ENCODE measurements at regions not wholly inside any gene's neighbourhood (a gene's known extent, or its start where the extent isn't known, plus 50 kb on each side); places are given as distances from the start of the nearest gene placed in this dataset.

GRCh38 chr5:158368686-158369085, 509.7 kb upstream of the CLINT1 start:
- DNase-seq (no peak), ATAC-seq (ENCODE audit: insufficient read depth, low FRiP score) (no peak)
- Histone ChIP-seq H3K4me3 (no peak overlapping the region), H3K4me1 (ENCODE audit: control insufficient read depth in 5 of 5, insufficient read depth in 5 of 5, low read length in 5 of 5) (peaks cover 0 to 3% (median 0%) of the 10 kb centered on the region in 5 donors), H3K27me3 (ENCODE audit: control insufficient read depth in 3 of 3, insufficient read depth in 3 of 3, low read length in 2 of 3) (no peaks in the 10 kb centered on the region), H3K9me3 (ENCODE audit: control insufficient read depth in 4 of 4, insufficient read depth in 3 of 4, low read length in 3 of 4) (no peaks in the 10 kb centered on the region), H3K36me3 (ENCODE audit: control insufficient read depth in 4 of 4, insufficient read depth in 4 of 4, low read length in 4 of 4) (no peaks in the 10 kb centered on the region), H3K27ac (ENCODE audit: low read depth in 1 of 2, low read length in 1 of 2) (no peak overlapping the region), H3K9ac (ENCODE audit: insufficient read depth in 1 of 2, low read length in 2 of 2) (no peak overlapping the region)
- WGBS, 2 donors, result 83 to 86% methylated on average over 4 of the region's 4 CpGs
- TF ChIP-seq CTCF (IDR thresholded peaks at IDR 0.05; ENCODE audit: control extremely low read depth, extremely low read depth), result no peak

DNA sequence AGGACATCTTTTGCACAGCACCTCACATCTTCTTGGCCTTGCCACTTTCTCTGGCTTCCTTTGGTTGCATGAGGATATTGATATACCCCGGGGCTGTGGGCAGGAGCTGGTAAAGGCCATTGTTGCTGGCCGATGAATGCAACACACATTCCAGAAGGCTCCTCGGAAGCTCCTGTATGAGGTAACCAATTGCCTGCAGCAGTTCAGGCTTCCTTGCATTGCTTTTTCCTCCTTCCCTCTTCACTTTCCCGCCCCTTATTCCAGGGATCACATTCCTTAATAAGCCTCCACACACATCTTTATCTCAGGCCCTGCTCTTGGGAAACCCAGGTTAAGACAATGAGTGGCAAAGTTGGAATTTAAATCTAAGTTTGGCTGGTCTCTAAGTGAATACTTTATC, 505.4 kb upstream of the CLINT1 start:
- no peak overlapping the region for H3K9ac ChIP-seq (ENCODE audit: insufficient read depth in 1 of 2, low read length in 2 of 2)
- ATAC-seq (ENCODE audit: insufficient read depth, low FRiP score), result no peak
- no peak overlapping the region for H3K27ac ChIP-seq (ENCODE audit: low read depth in 1 of 2, low read length in 1 of 2)
- H3K27me3 ChIP-seq (ENCODE audit: control insufficient read depth in 3 of 3, insufficient read depth in 3 of 3, low read length in 2 of 3), result no peaks in the 10 kb centered on the region
- no peak for DNase-seq
- no peaks in the 10 kb centered on the region for H3K4me1 ChIP-seq (ENCODE audit: control insufficient read depth in 5 of 5, insufficient read depth in 5 of 5, low read length in 5 of 5)
- H3K9me3 ChIP-seq (ENCODE audit: control insufficient read depth in 4 of 4, insufficient read depth in 3 of 4, low read length in 3 of 4), result peaks cover 0 to 3% (median 0%) of the 10 kb centered on the region in 4 donors
- no peak overlapping the region for H3K4me3 ChIP-seq
- WGBS, 2 donors, result 67 to 75% methylated on average over 4 of the region's 4 CpGs
- H3K36me3 ChIP-seq (ENCODE audit: control insufficient read depth in 4 of 4, insufficient read depth in 4 of 4, low read length in 4 of 4), result no peaks in the 10 kb centered on the region
- TF ChIP-seq CTCF (IDR thresholded peaks at IDR 0.05; ENCODE audit: control extremely low read depth, extremely low read depth), result no peak

DNA sequence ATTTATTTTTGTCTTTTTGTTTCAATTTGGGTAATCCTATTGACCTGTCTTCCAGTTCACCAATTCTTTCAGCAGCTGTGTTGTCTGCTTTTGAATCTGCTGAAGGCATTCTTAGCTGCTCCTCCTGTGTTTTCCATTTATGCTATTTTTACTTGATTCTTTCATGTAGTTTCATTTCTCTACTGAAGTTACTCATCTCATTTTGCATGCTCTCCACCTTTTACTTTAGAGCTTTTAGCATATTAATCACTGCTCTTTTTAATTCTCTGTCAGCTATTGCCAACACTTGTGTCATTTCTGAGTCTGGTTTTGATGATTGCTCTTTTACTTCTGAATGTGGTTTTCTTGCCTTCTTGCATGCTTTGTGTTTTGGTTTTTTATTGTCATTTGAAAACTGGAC, 496.0 kb upstream of the CLINT1 start:
- Histone ChIP-seq H3K27me3 (ENCODE audit: control insufficient read depth in 3 of 3, insufficient read depth in 3 of 3, low read length in 2 of 3) (no peaks in the 10 kb centered on the region), H3K27ac (ENCODE audit: low read depth in 1 of 2, low read length in 1 of 2) (no peak overlapping the region), H3K4me1 (ENCODE audit: control insufficient read depth in 5 of 5, insufficient read depth in 5 of 5, low read length in 5 of 5) (no peaks in the 10 kb centered on the region), H3K9me3 (ENCODE audit: control insufficient read depth in 4 of 4, insufficient read depth in 3 of 4, low read length in 3 of 4) (peaks cover 0 to 2% (median 0%) of the 10 kb centered on the region in 4 donors), H3K4me3 (no peak overlapping the region), H3K36me3 (ENCODE audit: control insufficient read depth in 4 of 4, insufficient read depth in 4 of 4, low read length in 4 of 4) (no peaks in the 10 kb centered on the region), H3K9ac (ENCODE audit: insufficient read depth in 1 of 2, low read length in 2 of 2) (no peak overlapping the region)
- TF ChIP-seq CTCF (IDR thresholded peaks at IDR 0.05; ENCODE audit: control extremely low read depth, extremely low read depth), result no peak
- no peak for DNase-seq
- ATAC-seq (ENCODE audit: insufficient read depth, low FRiP score), result no peak

DNA sequence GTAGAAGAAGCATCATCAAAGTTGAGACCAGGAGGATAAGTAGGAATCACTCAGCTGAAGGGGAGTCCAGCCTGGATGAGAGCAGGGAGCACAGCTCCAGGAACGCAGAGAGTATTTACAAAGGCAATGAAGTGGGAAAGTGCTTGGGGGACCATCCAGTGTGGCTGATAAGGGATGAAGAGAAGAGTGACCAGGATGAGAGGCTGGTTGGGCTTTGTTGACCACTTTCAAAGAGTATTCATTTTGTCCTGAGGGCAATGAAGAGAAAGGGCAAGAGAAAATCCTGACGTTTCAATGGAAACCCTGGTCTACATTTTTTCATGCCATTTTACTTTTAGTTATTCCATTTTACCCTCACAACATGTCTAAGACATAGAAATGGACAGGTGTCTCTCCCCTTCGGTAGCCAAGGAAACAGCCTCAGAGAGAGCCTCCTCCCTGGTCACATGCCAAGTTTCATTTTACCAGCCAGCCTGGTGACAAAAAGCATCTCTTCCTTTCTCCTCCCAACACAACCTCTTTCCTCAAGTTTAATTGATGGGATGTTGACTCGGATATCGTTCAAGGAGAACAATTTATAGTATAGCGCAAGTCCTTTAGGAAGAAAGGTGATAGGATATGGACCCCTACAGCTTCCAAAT, 492.7 kb upstream of the CLINT1 start:
- Histone ChIP-seq H3K36me3 (ENCODE audit: control insufficient read depth in 4 of 4, insufficient read depth in 4 of 4, low read length in 4 of 4) (no peaks in the 10 kb centered on the region), H3K27me3 (ENCODE audit: control insufficient read depth in 3 of 3, insufficient read depth in 3 of 3, low read length in 2 of 3) (no peaks in the 10 kb centered on the region), H3K9ac (ENCODE audit: insufficient read depth in 1 of 2, low read length in 2 of 2) (no peak overlapping the region), H3K27ac (ENCODE audit: low read depth in 1 of 2, low read length in 1 of 2) (no peak overlapping the region), H3K9me3 (ENCODE audit: control insufficient read depth in 4 of 4, insufficient read depth in 3 of 4, low read length in 3 of 4) (peaks cover 0 to 3% (median 0%) of the 10 kb centered on the region in 4 donors), H3K4me3 (no peak overlapping the region), H3K4me1 (ENCODE audit: control insufficient read depth in 5 of 5, insufficient read depth in 5 of 5, low read length in 5 of 5) (no peaks in the 10 kb centered on the region)
- no peak for DNase-seq
- no peak for ATAC-seq (ENCODE audit: insufficient read depth, low FRiP score)
- TF ChIP-seq CTCF (IDR thresholded peaks at IDR 0.05; ENCODE audit: control extremely low read depth, extremely low read depth), result no peak
- WGBS, 2 donors, result 82 to 94% methylated on average over 6 of the region's 6 CpGs

Data from lung (tissue), 11 donors.